Endothelial cell of umbilical vein (primary cell): ENCODE measurements at regions not wholly inside any gene's neighbourhood (a gene's known extent, or its start where the extent isn't known, plus 50 kb on each side); places are given as distances from the start of the nearest gene placed in this dataset.

Experiments used
- BruUV-seq: library from RNA; stranded (reverse); fragments of 400-500 nt; replicated peaks from 2 replicates; lab custom pipeline; 2021; lab: Mats Ljungman, UMichigan
- CTCF ChIA-PET: fragments of 300-600, 350-600 bp; sonication (Branson Sonifier 250); formaldehyde crosslinking; loops from one replicate; lab custom pipeline; 2021; ENCODE audit warnings: antibody characterized with exemption, inconsistent platforms; lab: Charles Lee
- POLR2A ChIA-PET: fragments of 300-600, 350-600 bp; sonication (Branson Sonifier 250); formaldehyde crosslinking; loops from one replicate; lab custom pipeline; 2021; ENCODE audit warnings: antibody characterized with exemption, inconsistent platforms; lab: Charles Lee
- DNase-seq: peaks from one replicate; pipeline ENCODE4 v3.0.0-alpha.2; 2011; ENCODE audit warnings: low read depth, low spot score
- FAIRE-seq: peaks from 2 replicates; lab custom pipeline; 2011; peaks lifted over from hg19 to GRCh38; lab: Jason Lieb, UNC
- H2AFZ ChIP-seq: 2 replicates; pipeline ENCODE4 v1.6.0; 2012; ENCODE audit warnings: low read depth, low read length, control low read depth, inconsistent platforms
- H3K27ac ChIP-seq: 2 replicates; pipeline ENCODE4 v1.5.1; 2011; ENCODE audit warnings: low read depth, mild to moderate bottlenecking, control low read depth, low read length, moderate library complexity; ENCODE audit not compliant: insufficient read depth
- H3K27me3 ChIP-seq, 2 experiments: 2 replicates each; pipeline versions ENCODE4 v1.6.0 to v1.6.1; 2011; ENCODE audit warnings: low read length in 2 of 2, mixed read lengths in 1 of 2; ENCODE audit not compliant: control insufficient read depth in 2 of 2, insufficient read depth in 2 of 2
- H3K36me3 ChIP-seq, 2 experiments: 2 replicates in 1 of 2; 3 replicates in 1 of 2; pipeline ENCODE4 v1.5.1; 2011; ENCODE audit warnings: low read length in 2 of 2, mild to moderate bottlenecking in 1 of 2, moderate library complexity in 1 of 2; ENCODE audit not compliant: control insufficient read depth in 2 of 2, insufficient read depth in 2 of 2; ENCODE audit errors: extremely low read depth in 1 of 2
- H3K4me1 ChIP-seq: 3 replicates; pipeline ENCODE4 v1.5.1; 2011; ENCODE audit warnings: mild to moderate bottlenecking, low read length; ENCODE audit not compliant: control insufficient read depth, insufficient read depth; ENCODE audit errors: extremely low read depth
- H3K4me2 ChIP-seq: 2 replicates; pipeline ENCODE4 v1.6.1; 2011; ENCODE audit warnings: low read length, control low read depth, mixed read lengths; ENCODE audit not compliant: insufficient read depth
- H3K4me3 ChIP-seq, 3 experiments: fragments of 200-600 bp in 1 of 3; sonication (generic), shearing (Covaris generic) in 1 of 3; replicated peaks in 1 of 3; 2 replicates each; pipeline ENCODE4 v1.5.1; 2011 to 2016; ENCODE audit warnings: control low read depth in 3 of 3, low read length in 3 of 3, mild to moderate bottlenecking in 2 of 3, inconsistent platforms in 1 of 3, low read depth in 1 of 3, moderate library complexity in 1 of 3; ENCODE audit not compliant: insufficient read depth in 1 of 3
- H3K79me2 ChIP-seq: 2 replicates; pipeline ENCODE4 v1.6.0; 2012; ENCODE audit warnings: low read length, inconsistent platforms; ENCODE audit not compliant: control insufficient read depth, insufficient read depth
- H3K9ac ChIP-seq: replicated peaks from 2 replicates; pipeline ENCODE3; 2011; ENCODE audit warnings: low read length, control low read depth; ENCODE audit not compliant: insufficient read depth; ENCODE audit errors: extremely low read depth
- H3K9me1 ChIP-seq: replicated peaks from 3 replicates; pipeline ENCODE4 v1.6.0; 2011; ENCODE audit warnings: mild to moderate bottlenecking, low read length; ENCODE audit not compliant: control insufficient read depth, insufficient read depth; ENCODE audit errors: extremely low read depth
- H3K9me3 ChIP-seq: replicated peaks from 2 replicates; pipeline ENCODE4 v1.5.1; 2012; ENCODE audit warnings: low read length, inconsistent platforms; ENCODE audit not compliant: control insufficient read depth, insufficient read depth
- H4K20me1 ChIP-seq: replicated peaks from 2 replicates; pipeline ENCODE3; 2011; ENCODE audit warnings: mild to moderate bottlenecking, low read length; ENCODE audit not compliant: control insufficient read depth, insufficient read depth; ENCODE audit errors: extremely low read depth
- CTCF ChIP-seq, 2 donors: IDR thresholded peaks; 1 replicate in 1 of 2; 2 replicates in 1 of 2; pipeline ENCODE4 v1.5.1; 2011; ENCODE audit warnings: low read length in 2 of 2, mild to moderate bottlenecking in 2 of 2, moderate library complexity in 2 of 2, control low read depth in 1 of 2, inconsistent platforms in 1 of 2, low read depth in 1 of 2; ENCODE audit not compliant: insufficient read depth in 1 of 2; ENCODE audit errors: extremely low read depth in 1 of 2
- EZH2 ChIP-seq: IDR thresholded peaks from 2 replicates; pipeline ENCODE4 v1.6.1; 2012; ENCODE audit warnings: borderline replicate concordance, low read depth, mild to moderate bottlenecking, moderate library complexity, low read length, inconsistent platforms; ENCODE audit not compliant: severe bottlenecking
- FOS ChIP-seq: IDR thresholded peaks from 2 replicates; pipeline ENCODE4 v1.6.1; 2011; ENCODE audit warnings: mild to moderate bottlenecking, low read length, moderate library complexity, borderline replicate concordance; ENCODE audit not compliant: insufficient read depth
- GATA2 ChIP-seq: IDR thresholded peaks from 2 replicates; pipeline ENCODE4 v1.7.0; 2011; ENCODE audit warnings: low read depth, mild to moderate bottlenecking, moderate library complexity, mixed read lengths, low read length; ENCODE audit not compliant: insufficient read length, insufficient read depth
- JUN ChIP-seq: IDR thresholded peaks from 2 replicates; pipeline ENCODE4 v1.6.1; 2011; ENCODE audit warnings: borderline replicate concordance, low read depth; ENCODE audit not compliant: insufficient read length, insufficient read depth
- MAX ChIP-seq: IDR thresholded peaks from 2 replicates; pipeline ENCODE4 v1.6.1; 2011; ENCODE audit not compliant: insufficient read depth, insufficient read length
- MYC ChIP-seq: IDR thresholded peaks from one replicate; pipeline ENCODE4 v1.6.1; 2011; ENCODE audit warnings: mild to moderate bottlenecking, low read depth, low read length
- POLR2A ChIP-seq: IDR thresholded peaks from 2 replicates; pipeline ENCODE4 v1.6.1; 2012; ENCODE audit warnings: low read depth, mild to moderate bottlenecking, control low read depth, low read length
- POLR2AphosphoS5 ChIP-seq: IDR thresholded peaks from 2 replicates; pipeline ENCODE4 v1.6.1; 2012; ENCODE audit warnings: low read depth, mild to moderate bottlenecking, control low read depth, low read length, moderate library complexity; ENCODE audit not compliant: insufficient read depth
- dilution Hi-C: fragments of 300-500 bp; cut with MboI; formaldehyde crosslinking; loops from one replicate; pipeline ENCODE4 v1.15.0; 2019; ENCODE audit warnings: low sequenced_read_pairs; ENCODE audit not compliant: extremely low pct_ligation_motif_present
- intact Hi-C: fragments of 100-400 bp; cut with micrococcal nuclease; formaldehyde crosslinking; loops from one replicate; pipeline ENCODE4 v1.10.0; 2022

- ChIA-PET CTCF (no interaction called here), POLR2A (no interaction called here)
- H3K4me2 ChIP-seq: no peak overlapping the region
- no peaks in the 10 kb centered on the region for H3K4me1 ChIP-seq
- no peaks in the 10 kb centered on the region for H3K36me3 ChIP-seq
- TF ChIP-seq FOS: no peak
- no peak for TF ChIP-seq POLR2A
- TF ChIP-seq GATA2: no peak
- no peak for TF ChIP-seq MYC
- TF ChIP-seq MAX: no peak
- TF ChIP-seq EZH2: no peak
- no peak for TF ChIP-seq JUN
- no peak for TF ChIP-seq CTCF (IDR thresholded peaks at IDR 0.05; ENCODE audit: extremely low read depth in 1 of 2, insufficient read depth in 1 of 2, low read depth in 1 of 2, low read length in 2 of 2)
- no peak for TF ChIP-seq POLR2AphosphoS5
- FAIRE-seq: no peak
- no peak overlapping the region for H3K27ac ChIP-seq
- H2AFZ ChIP-seq: no peak overlapping the region
- no peak overlapping the region for H3K4me3 ChIP-seq
- no peaks in the 10 kb centered on the region for H3K9me1 ChIP-seq
- intact Hi-C loops: no loop called here
- H3K9ac ChIP-seq: no peak overlapping the region
- dilution Hi-C loops: no loop called here
- DNase-seq: no peak
- H3K79me2 ChIP-seq: no peaks in the 10 kb centered on the region
- peaks cover 5% of the 10 kb centered on the region for H3K9me3 ChIP-seq
- no peaks in the 10 kb centered on the region for H4K20me1 ChIP-seq
- BruUV-seq: no TSS peak
- H3K27me3 ChIP-seq: no peaks in the 10 kb centered on the region
These were observed 217.5 kb upstream of the SOX11 start for GRCh38 chr2:5474716-5475115.
